Aorta (tissue), 5 donors: ENCODE measurements at regions not wholly inside any gene's neighbourhood (a gene's known extent, or its start where the extent isn't known, plus 50 kb on each side); places are given as distances from the start of the nearest gene placed in this dataset.
"Not testable (repeated sequence)": the region's sequence is repeated elsewhere in the genome, so short reads cannot be mapped to it uniquely, and the experiment has no call there.

Experiments
- ATAC-seq: fragments of 200-7000 bp; cut with Tn5 transposase; one replicate; pipeline ENCODE4 v1.9.1; 2022; ENCODE audit warnings: moderate library complexity; ENCODE audit not compliant: low FRiP score
- DNase-seq, 2 donors: peaks; one replicate each; pipeline ENCODE4 v3.0.0-alpha.2; 2020
- H3K27ac ChIP-seq, 2 donors: one replicate each; pipeline ENCODE4 v1.5.1; 2013; ENCODE audit warnings: low read length in 2 of 2, mild to moderate bottlenecking in 2 of 2, moderate library complexity in 2 of 2, control low read depth in 1 of 2, inconsistent platforms in 1 of 2, low read depth in 1 of 2
- H3K27me3 ChIP-seq, 2 donors: one replicate each; pipeline ENCODE4 v1.6.1; 2013; ENCODE audit warnings: control low read depth in 1 of 2, low read length in 1 of 2, mild to moderate bottlenecking in 1 of 2, moderate library complexity in 1 of 2; ENCODE audit not compliant: insufficient read depth in 2 of 2, control insufficient read depth in 1 of 2
- H3K36me3 ChIP-seq, 2 donors: one replicate each; pipeline ENCODE4 v1.6.1; 2013; ENCODE audit warnings: control low read depth in 1 of 2, low read length in 1 of 2, mild to moderate bottlenecking in 1 of 2; ENCODE audit not compliant: insufficient read depth in 2 of 2, control insufficient read depth in 1 of 2
- H3K4me1 ChIP-seq, 2 donors: one replicate each; pipeline ENCODE4 v1.6.1; 2013; ENCODE audit warnings: low read length in 2 of 2, control low read depth in 1 of 2, mild to moderate bottlenecking in 1 of 2, moderate library complexity in 1 of 2; ENCODE audit not compliant: insufficient read depth in 2 of 2, control insufficient read depth in 1 of 2
- H3K4me3 ChIP-seq, 2 donors: one replicate each; pipeline ENCODE4 v1.5.1; 2013; ENCODE audit warnings: low read length in 2 of 2, control low read depth in 1 of 2, mild to moderate bottlenecking in 1 of 2
- H3K9me3 ChIP-seq: one replicate; pipeline ENCODE4 v1.6.1; 2013; ENCODE audit warnings: mild to moderate bottlenecking, low read length; ENCODE audit not compliant: control insufficient read depth
- WGBS, 2 donors: extraction: QIAGEN DNeasy Blood & Tissue Kit; methylation state at CpG; one replicate each; pipeline ENCODE4 v1.1.7; 2013; 5-methylcytosine and 5-hydroxymethylcytosine counted together
- intact Hi-C, 2 donors: fragments of 100-400 bp; cut with DNase I; formaldehyde crosslinking; loops; one replicate each; pipeline versions ENCODE4 v1.14.2 to v1.15.0; 2022
- donor health status: healthy with polysubstance abuse.
- donor health status: Bipolar disorder and iron deficiency.
- donor health status: DM: no; HTN: no; CAD: no.
- donor health status: DM: no; HTN: no; CAD: no.
- donor health status: DM: yes; HTN: yes; CAD: no.

DNA sequence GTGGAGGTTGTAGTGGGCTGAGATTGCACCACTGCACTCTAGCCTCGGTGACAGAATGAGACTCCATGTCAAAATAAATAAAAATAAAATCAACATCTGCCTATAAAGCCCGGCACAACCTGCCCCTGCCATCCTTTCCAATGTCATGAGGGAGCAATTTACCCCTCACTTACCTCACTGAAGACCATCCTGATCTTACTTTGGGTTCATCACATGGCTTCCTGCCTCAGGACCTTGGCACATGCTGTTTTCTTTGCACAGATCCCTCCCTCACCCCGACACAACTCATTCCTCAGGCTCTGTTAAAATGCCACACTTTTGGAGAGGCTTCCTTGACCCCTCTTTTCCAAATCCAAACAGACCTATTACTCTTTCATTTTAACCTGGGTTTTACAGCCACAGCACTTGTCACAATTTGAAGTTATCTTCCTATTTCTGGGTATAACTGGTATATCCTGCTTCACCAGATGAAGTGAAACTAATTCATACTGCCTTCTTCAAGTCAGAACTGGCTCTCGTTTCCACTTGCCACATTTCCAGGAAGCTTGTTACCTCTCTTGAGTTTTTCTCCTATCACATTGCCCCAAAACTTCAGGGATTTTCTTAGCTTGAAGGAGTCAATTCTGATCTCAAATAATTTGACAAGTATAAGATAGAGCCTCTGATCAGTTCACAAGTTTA lies 69.3 kb upstream of the PARD3 start:
- H3K36me3 ChIP-seq, result no peaks in the 10 kb centered on the region
- 85 to 86% methylated on average over 4 of the region's 4 CpGs for WGBS, 2 donors
- ATAC-seq, result no peak
- DNase-seq, result no peak
- H3K9me3 ChIP-seq, result no peaks in the 10 kb centered on the region
- intact Hi-C loops, result no loop called here
- no peaks in the 10 kb centered on the region for H3K4me1 ChIP-seq
- H3K27me3 ChIP-seq, result no peaks in the 10 kb centered on the region
- no peak overlapping the region for H3K27ac ChIP-seq
- no peak overlapping the region for H3K4me3 ChIP-seq

DNA sequence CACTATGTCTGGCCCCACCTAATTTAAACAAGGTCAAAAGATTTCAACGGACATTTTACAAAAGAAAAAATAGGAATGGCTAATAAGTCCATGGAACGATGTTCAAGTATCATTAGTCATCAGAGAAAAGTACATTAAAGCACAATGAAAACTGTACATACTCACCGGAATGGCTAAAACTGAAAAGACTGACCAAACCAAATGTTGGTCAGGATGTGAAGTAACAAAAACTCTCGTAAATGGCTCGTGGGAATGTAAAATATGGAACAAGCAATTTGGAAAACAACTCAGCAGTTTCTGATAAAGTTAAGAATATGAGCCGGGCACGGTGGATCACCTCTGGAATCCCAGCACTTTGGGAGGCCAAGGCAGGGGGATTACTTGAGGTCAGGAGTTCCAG lies 65.7 kb upstream of the PARD3 start:
- Histone ChIP-seq H3K4me1 (no peaks in the 10 kb centered on the region), H3K9me3 (no peaks in the 10 kb centered on the region), H3K4me3 (no peak overlapping the region), H3K36me3 (no peaks in the 10 kb centered on the region), H3K27me3 (no peaks in the 10 kb centered on the region), H3K27ac (no peak overlapping the region)
- ATAC-seq (no peak), DNase-seq (peak in 1 of 2 donors; percentile 5)
- WGBS, 2 donors, result 75 to 78% methylated on average over 7 of the region's 7 CpGs
- intact Hi-C loops, result no loop called here

DNA sequence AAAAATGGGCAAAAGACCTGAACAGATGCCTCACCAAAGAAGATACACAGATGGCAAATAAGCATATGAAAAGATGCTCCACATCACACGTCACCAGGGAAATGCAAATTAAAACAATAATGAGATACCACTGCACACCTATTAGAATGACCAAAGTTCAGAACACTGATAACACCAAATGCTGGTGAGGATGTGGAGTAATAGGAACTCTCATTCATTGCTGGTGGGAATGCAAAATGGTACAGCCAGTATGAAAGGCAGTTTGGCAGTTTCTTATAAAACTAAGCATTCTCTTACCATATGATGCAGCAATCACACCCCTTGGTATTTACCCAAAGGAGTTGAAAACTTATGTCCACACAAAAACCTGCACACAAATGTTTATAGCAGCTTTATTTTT lies 63.6 kb upstream of the PARD3 start:
- H3K9me3 ChIP-seq, H3K4me1 ChIP-seq, DNase-seq, H3K27ac ChIP-seq, H3K27me3 ChIP-seq, ATAC-seq, intact Hi-C loops, H3K36me3 ChIP-seq, H3K4me3 ChIP-seq: not testable (repeated sequence)
- WGBS, 2 donors, result 83 to 91% methylated on average over 1 of the region's 1 CpG

DNA sequence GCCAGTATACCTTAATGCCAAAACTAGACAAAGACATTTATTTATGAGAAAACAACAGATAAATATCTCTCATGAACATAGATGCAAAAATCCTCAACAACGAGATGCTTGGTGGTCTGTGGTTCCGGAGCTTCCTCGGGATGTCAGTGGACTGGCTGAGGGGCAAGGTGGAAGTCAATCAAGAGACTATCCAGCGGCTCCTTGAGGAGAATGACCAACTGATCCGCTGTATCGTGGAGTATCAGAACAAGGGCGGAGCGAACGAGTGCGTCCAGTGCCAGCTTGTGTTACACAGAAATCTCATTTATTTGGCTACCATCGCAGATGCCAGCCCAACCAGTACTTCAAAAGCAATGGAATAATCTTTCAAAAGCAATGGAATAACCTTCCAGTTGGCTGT lies 60.0 kb upstream of the PARD3 start:
- Histone ChIP-seq H3K9me3 (no peaks in the 10 kb centered on the region), H3K27me3 (no peaks in the 10 kb centered on the region), H3K27ac (no peak overlapping the region), H3K4me1 (no peaks in the 10 kb centered on the region), H3K4me3 (no peak overlapping the region), H3K36me3 (no peaks in the 10 kb centered on the region)
- intact Hi-C loops, result no loop called here
- peak in 1 of 2 donors; percentile 16 for DNase-seq
- WGBS, 2 donors, result 90 to 96% methylated on average over 11 of the region's 11 CpGs
- ATAC-seq, result no peak

DNA sequence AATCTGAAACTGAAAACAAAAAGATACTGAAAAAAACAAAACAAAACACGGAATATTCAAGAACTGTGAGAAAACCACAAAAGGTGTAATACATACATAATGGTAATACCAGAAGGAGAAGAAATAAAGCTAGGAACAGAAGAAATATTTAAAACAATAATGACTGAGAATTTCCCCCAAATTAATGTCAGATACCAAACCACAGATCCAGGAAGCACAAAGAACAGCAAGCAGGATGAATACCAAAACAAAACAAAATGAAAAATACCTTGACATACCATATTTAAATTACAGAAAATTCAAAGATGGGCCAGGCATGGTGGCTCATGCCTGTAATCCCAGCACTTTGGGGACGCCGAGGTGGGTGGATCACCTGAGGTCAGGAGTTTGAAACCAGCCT lies 57.7 kb upstream of the PARD3 start:
- Histone ChIP-seq H3K4me3 (no peak overlapping the region), H3K4me1 (no peaks in the 10 kb centered on the region), H3K27me3 (no peaks in the 10 kb centered on the region), H3K36me3 (no peaks in the 10 kb centered on the region), H3K9me3 (no peaks in the 10 kb centered on the region), H3K27ac (no peak overlapping the region)
- intact Hi-C loops, result no loop called here
- no peak for ATAC-seq
- 91 to 95% methylated on average over 3 of the region's 3 CpGs for WGBS, 2 donors
- DNase-seq, result no peak

DNA sequence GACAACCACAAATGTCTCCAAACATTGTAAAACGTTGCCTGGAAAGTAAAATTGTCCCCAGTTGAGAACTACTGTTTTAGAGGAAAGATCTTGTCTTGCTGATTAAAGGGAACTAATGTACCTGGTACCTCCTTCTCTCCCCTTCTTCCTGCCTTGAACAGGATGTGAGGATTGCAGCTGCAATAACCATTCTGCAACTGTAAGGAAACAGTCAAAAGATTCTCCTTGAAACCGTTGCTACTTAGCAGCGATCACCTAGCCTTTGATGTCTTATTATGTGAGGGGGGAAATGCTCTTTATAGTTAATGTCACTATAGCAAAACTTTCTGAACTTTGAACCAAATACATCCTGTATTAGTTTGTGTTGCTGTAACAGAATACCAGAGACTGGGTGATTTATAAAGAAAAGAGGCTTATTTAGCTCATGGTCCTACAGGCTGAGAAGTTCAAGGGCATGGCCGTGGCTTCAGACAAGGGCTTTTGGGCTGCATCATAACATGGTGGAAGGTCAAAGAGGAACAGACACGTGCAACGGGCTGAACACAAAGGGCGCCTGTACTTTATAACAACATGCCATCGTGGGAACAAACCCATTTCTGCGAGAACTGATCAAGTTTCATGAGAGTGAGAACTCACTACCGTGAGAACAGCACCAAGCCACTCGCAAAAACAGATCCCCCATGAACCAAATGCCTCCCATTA lies 54.2 kb upstream of the PARD3 start:
- Histone ChIP-seq H3K4me3 (no peak overlapping the region), H3K9me3 (no peaks in the 10 kb centered on the region), H3K27me3 (no peaks in the 10 kb centered on the region), H3K36me3 (no peaks in the 10 kb centered on the region), H3K4me1 (peaks cover 0 to 3% of the 10 kb centered on the region in 2 donors), H3K27ac (no peak overlapping the region)
- DNase-seq (no peak), ATAC-seq (no peak)
- intact Hi-C loops, result no loop called here
- WGBS, 2 donors, result 64 to 72% methylated on average over 11 of the region's 11 CpGs

DNA sequence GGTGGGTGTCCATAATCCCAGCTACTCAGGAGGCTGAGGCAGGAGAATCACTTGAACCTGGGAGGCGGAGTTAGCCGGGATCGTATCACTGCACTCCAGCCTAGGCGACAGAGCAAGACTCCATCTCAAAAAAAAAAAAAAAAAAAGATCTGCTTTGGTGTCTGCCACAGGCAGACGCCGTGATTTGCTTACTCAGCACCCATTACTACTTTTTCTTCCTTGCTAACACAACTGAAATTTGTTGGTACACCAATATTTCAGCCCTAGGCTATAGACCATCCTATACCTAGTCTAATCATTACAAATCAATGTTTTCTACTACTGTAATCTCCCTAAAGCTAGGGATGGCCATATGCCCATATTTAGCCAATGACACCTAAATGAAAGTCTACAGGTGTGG lies 53.5 kb upstream of the PARD3 start:
- 87 to 89% methylated on average over 6 of the region's 6 CpGs for WGBS, 2 donors
- intact Hi-C loops, result no loop called here
- no peak for ATAC-seq
- Histone ChIP-seq H3K27me3 (no peaks in the 10 kb centered on the region), H3K4me3 (no peak overlapping the region), H3K4me1 (peaks cover 0 to 6% of the 10 kb centered on the region in 2 donors), H3K27ac (no peak overlapping the region), H3K9me3 (no peaks in the 10 kb centered on the region), H3K36me3 (no peaks in the 10 kb centered on the region)
- no peak for DNase-seq

DNA sequence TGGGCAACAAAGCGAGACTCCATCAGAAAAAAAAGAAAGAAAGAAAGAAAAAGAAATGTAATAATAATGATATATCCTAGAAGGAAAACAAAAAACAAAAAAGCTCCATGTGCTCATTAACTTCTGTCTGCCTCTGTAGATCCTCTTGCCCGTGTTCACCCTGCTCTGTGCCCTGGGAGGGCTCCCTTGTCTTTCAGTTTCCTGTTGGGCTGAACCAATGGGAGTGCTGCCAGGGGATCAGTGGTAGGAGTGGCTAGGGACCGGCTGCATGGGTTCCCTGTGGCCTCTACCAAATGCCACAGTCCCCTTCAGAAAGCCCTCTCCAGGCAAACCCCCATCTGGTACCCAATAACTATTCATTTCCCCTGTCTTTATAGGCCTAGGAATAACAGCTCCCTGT lies 51.8 kb upstream of the PARD3 start:
- DNase-seq, result no peak
- WGBS, 2 donors, result 57 to 71% methylated on average over 3 of the region's 3 CpGs
- H3K27me3 ChIP-seq, result no peaks in the 10 kb centered on the region
- intact Hi-C loops, result no loop called here
- no peak overlapping the region for H3K27ac ChIP-seq
- no peak overlapping the region for H3K4me3 ChIP-seq
- no peaks in the 10 kb centered on the region for H3K9me3 ChIP-seq
- ATAC-seq, result no peak
- H3K4me1 ChIP-seq, result peaks cover 0 to 6% of the 10 kb centered on the region in 2 donors
- no peaks in the 10 kb centered on the region for H3K36me3 ChIP-seq
